ENCODE measurements at regions not wholly inside any gene's neighbourhood (a gene's known extent, or its start where the extent isn't known, plus 50 kb on each side); places are given as distances from the start of the nearest gene placed in this dataset.

- TF ChIP-seq EZH2 (conservative IDR thresholded peaks at IDR 0.05; ENCODE audit: low read depth, low read length), result no peak
- no peak for TF ChIP-seq RBAK (CRISPR knock-in tag; IDR thresholded peaks at IDR 0.05)
- no peak for TF ChIP-seq MLXIP (CRISPR knock-in tag; IDR thresholded peaks at IDR 0.05; ENCODE audit: borderline replicate concordance)
These were observed 91.0 kb upstream of the LINGO1 start for GRCh38 chr15:77723756-77724155.
